CD8-positive, alpha-beta memory T cell (primary cell): ENCODE measurements at regions not wholly inside any gene's neighbourhood (a gene's known extent, or its start where the extent isn't known, plus 50 kb on each side); places are given as distances from the start of the nearest gene placed in this dataset.
"Not testable (repeated sequence)": the region's sequence is repeated elsewhere in the genome, so short reads cannot be mapped to it uniquely, and the experiment has no call there.

Experiments
- CTCF ChIA-PET: fragments of 350-600 bp; sonication (Branson Sonifier 250); formaldehyde crosslinking; loops from one replicate; lab custom pipeline; 2021; ENCODE audit warnings: antibody characterized with exemption; lab: Charles Lee
- POLR2A ChIA-PET: fragments of 350-600 bp; sonication (Branson Sonifier 250); formaldehyde crosslinking; loops from one replicate; lab custom pipeline; 2021; ENCODE audit warnings: antibody characterized with exemption; lab: Charles Lee
- DNase-seq, 5 donors: peaks; one replicate each; pipeline versions ENCODE4 v3.0.0 to v3.0.0-alpha.2; 2020 to 2022; ENCODE audit warnings: mixed read lengths in 1 of 5
- H3K27ac ChIP-seq: one replicate; pipeline ENCODE4 v1.7.0; 2013; ENCODE audit warnings: low read depth, mild to moderate bottlenecking, low read length, moderate library complexity
- H3K27me3 ChIP-seq: 2 replicates; pipeline ENCODE4 v1.7.0; 2013; ENCODE audit warnings: low read length, mild to moderate bottlenecking; ENCODE audit not compliant: insufficient read depth, poor library complexity, severe bottlenecking
- H3K36me3 ChIP-seq: 2 replicates; pipeline ENCODE4 v1.7.0; 2013; ENCODE audit warnings: mild to moderate bottlenecking, low read length, moderate library complexity; ENCODE audit not compliant: insufficient read depth
- H3K4me1 ChIP-seq: 2 replicates; pipeline ENCODE4 v1.7.0; 2013; ENCODE audit warnings: mild to moderate bottlenecking, low read length, moderate library complexity; ENCODE audit not compliant: insufficient read depth
- H3K4me3 ChIP-seq: 2 replicates; pipeline ENCODE4 v1.7.0; 2013; ENCODE audit warnings: mild to moderate bottlenecking, low read length
- H3K9me3 ChIP-seq: 2 replicates; pipeline ENCODE4 v1.7.0; 2013; ENCODE audit warnings: mild to moderate bottlenecking, low read length
- H3K27ac Mint-ChIP-seq, 8 donors: one replicate each; pipeline ENCODE4 v1.8.0; 2020 to 2021; ENCODE audit warnings: mixed read lengths in 8 of 8, mild to moderate bottlenecking in 6 of 8, inconsistent platforms in 3 of 8, moderate library complexity in 3 of 8
- H3K27me3 Mint-ChIP-seq, 2 donors: one replicate each; pipeline ENCODE4 v1.8.0; 2020 to 2021; ENCODE audit warnings: mixed read lengths in 2 of 2, mild to moderate bottlenecking in 1 of 2, moderate library complexity in 1 of 2
- H3K36me3 Mint-ChIP-seq, 3 donors: one replicate each; pipeline ENCODE4 v1.8.0; 2020 to 2021; ENCODE audit warnings: mixed read lengths in 3 of 3, inconsistent platforms in 1 of 3, mild to moderate bottlenecking in 1 of 3
- H3K4me1 Mint-ChIP-seq, 3 donors: one replicate each; pipeline ENCODE4 v1.8.0; 2020 to 2021; ENCODE audit warnings: mixed read lengths in 3 of 3, inconsistent platforms in 1 of 3, mild to moderate bottlenecking in 1 of 3
- H3K4me3 Mint-ChIP-seq, 7 donors: one replicate each; pipeline ENCODE4 v1.8.0; 2020 to 2021; ENCODE audit warnings: mixed read lengths in 7 of 7, mild to moderate bottlenecking in 6 of 7, moderate library complexity in 4 of 7, inconsistent platforms in 2 of 7
- H3K9me3 Mint-ChIP-seq, 5 donors: one replicate each; pipeline ENCODE4 v1.8.0; 2020 to 2022; ENCODE audit warnings: mixed read lengths in 5 of 5, mild to moderate bottlenecking in 3 of 5, moderate library complexity in 2 of 5, inconsistent platforms in 1 of 5

GRCh38 chr12:74033531-74033930, 504.1 kb upstream of the ATXN7L3B start:
- Mint-ChIP-seq H3K27me3 (peaks cover 0 to 2% of the 10 kb centered on the region in 2 donors), H3K27ac (no peak overlapping the region), H3K4me1 (no peaks in the 10 kb centered on the region), H3K9me3 (peaks cover 0 to 7% (median 4%) of the 10 kb centered on the region in 5 donors), H3K4me3 (no peak overlapping the region), H3K36me3 (no peaks in the 10 kb centered on the region)
- POLR2A ChIA-PET: no interaction called here
- H3K27ac ChIP-seq: no peak overlapping the region
- H3K27me3 ChIP-seq: no peaks in the 10 kb centered on the region
- CTCF ChIA-PET: no interaction called here
- H3K4me3 ChIP-seq: no peak overlapping the region
- no peaks in the 10 kb centered on the region for H3K9me3 ChIP-seq
- H3K4me1 ChIP-seq: no peaks in the 10 kb centered on the region
- H3K36me3 ChIP-seq: no peaks in the 10 kb centered on the region
- no peak for DNase-seq

GRCh38 chr12:74039138-74039537, 498.5 kb upstream of the ATXN7L3B start:
- H3K4me1 ChIP-seq, DNase-seq, H3K27ac Mint-ChIP-seq, H3K27ac ChIP-seq, H3K27me3 ChIP-seq, H3K36me3 ChIP-seq, CTCF ChIA-PET, H3K36me3 Mint-ChIP-seq, H3K4me3 ChIP-seq, H3K9me3 ChIP-seq, H3K4me1 Mint-ChIP-seq, POLR2A ChIA-PET, H3K27me3 Mint-ChIP-seq: not testable (repeated sequence)
- peaks cover 0 to 10% (median 5%) of the 10 kb centered on the region in 5 donors for H3K9me3 Mint-ChIP-seq
- peak overlapping the region in 1 of 7 donors; percentile 77 for H3K4me3 Mint-ChIP-seq

GRCh38 chr12:74043343-74043742, 494.3 kb upstream of the ATXN7L3B start:
- H3K36me3 Mint-ChIP-seq: no peaks in the 10 kb centered on the region
- no peaks in the 10 kb centered on the region for H3K27me3 ChIP-seq
- ChIA-PET CTCF (no interaction called here), POLR2A (no interaction called here)
- H3K27ac Mint-ChIP-seq: no peak overlapping the region
- DNase-seq: no peak
- H3K9me3 Mint-ChIP-seq: peaks cover 0 to 7% (median 3%) of the 10 kb centered on the region in 5 donors
- no peak overlapping the region for H3K4me3 Mint-ChIP-seq
- H3K27me3 Mint-ChIP-seq: no peaks in the 10 kb centered on the region
- H3K4me1 Mint-ChIP-seq: no peaks in the 10 kb centered on the region
- no peaks in the 10 kb centered on the region for H3K9me3 ChIP-seq
- no peaks in the 10 kb centered on the region for H3K36me3 ChIP-seq
- H3K27ac ChIP-seq: no peak overlapping the region
- H3K4me3 ChIP-seq: no peak overlapping the region
- H3K4me1 ChIP-seq: no peaks in the 10 kb centered on the region

GRCh38 chr12:74049348-74049747, 488.3 kb upstream of the ATXN7L3B start:
- no peaks in the 10 kb centered on the region for H3K36me3 ChIP-seq
- H3K9me3 ChIP-seq: no peaks in the 10 kb centered on the region
- H3K9me3 Mint-ChIP-seq: peaks cover 0 to 11% (median 4%) of the 10 kb centered on the region in 5 donors
- no peak overlapping the region for H3K4me3 Mint-ChIP-seq
- H3K27ac Mint-ChIP-seq: no peak overlapping the region
- no peak overlapping the region for H3K4me3 ChIP-seq
- no peaks in the 10 kb centered on the region for H3K27me3 Mint-ChIP-seq
- H3K27ac ChIP-seq: no peak overlapping the region
- H3K4me1 ChIP-seq: no peaks in the 10 kb centered on the region
- H3K36me3 Mint-ChIP-seq: no peaks in the 10 kb centered on the region
- CTCF ChIA-PET: no interaction called here
- POLR2A ChIA-PET: no interaction called here
- DNase-seq: no peak
- H3K4me1 Mint-ChIP-seq: no peaks in the 10 kb centered on the region
- H3K27me3 ChIP-seq: no peaks in the 10 kb centered on the region

- Mint-ChIP-seq H3K27ac (no peak overlapping the region), H3K4me1 (no peaks in the 10 kb centered on the region), H3K4me3 (no peak overlapping the region), H3K9me3 (peaks cover 0 to 11% (median 4%) of the 10 kb centered on the region in 5 donors), H3K27me3 (no peaks in the 10 kb centered on the region), H3K36me3 (no peaks in the 10 kb centered on the region)
- DNase-seq: no peak
- H3K9me3 ChIP-seq: no peaks in the 10 kb centered on the region
- POLR2A ChIA-PET: no interaction called here
- CTCF ChIA-PET: no interaction called here
- no peaks in the 10 kb centered on the region for H3K27me3 ChIP-seq
- no peak overlapping the region for H3K27ac ChIP-seq
- H3K36me3 ChIP-seq: no peaks in the 10 kb centered on the region
- no peak overlapping the region for H3K4me3 ChIP-seq
- H3K4me1 ChIP-seq: no peaks in the 10 kb centered on the region
These were observed 485.8 kb upstream of the ATXN7L3B start for GRCh38 chr12:74051848-74052247.

GRCh38 chr12:74066476-74066875, 471.2 kb upstream of the ATXN7L3B start:
- Histone ChIP-seq H3K9me3 (no peaks in the 10 kb centered on the region), H3K27ac (no peak overlapping the region), H3K27me3 (no peaks in the 10 kb centered on the region), H3K4me1 (no peaks in the 10 kb centered on the region), H3K36me3 (no peaks in the 10 kb centered on the region), H3K4me3 (no peak overlapping the region)
- no peaks in the 10 kb centered on the region for H3K4me1 Mint-ChIP-seq
- ChIA-PET CTCF (no interaction called here), POLR2A (no interaction called here)
- H3K9me3 Mint-ChIP-seq: peaks cover 5 to 26% (median 13%) of the 10 kb centered on the region in 5 donors
- H3K36me3 Mint-ChIP-seq: no peaks in the 10 kb centered on the region
- no peak overlapping the region for H3K27ac Mint-ChIP-seq
- no peak overlapping the region for H3K4me3 Mint-ChIP-seq
- no peak for DNase-seq
- H3K27me3 Mint-ChIP-seq: peaks cover 0 to 1% of the 10 kb centered on the region in 2 donors

- ChIA-PET CTCF (no interaction called here), POLR2A (no interaction called here)
- no peak overlapping the region for H3K27ac Mint-ChIP-seq
- H3K9me3 Mint-ChIP-seq: peaks cover 6 to 16% (median 13%) of the 10 kb centered on the region in 5 donors
- no peaks in the 10 kb centered on the region for H3K27me3 Mint-ChIP-seq
- H3K27me3 ChIP-seq: no peaks in the 10 kb centered on the region
- no peak overlapping the region for H3K27ac ChIP-seq
- H3K36me3 ChIP-seq: no peaks in the 10 kb centered on the region
- H3K4me1 Mint-ChIP-seq: no peaks in the 10 kb centered on the region
- no peak overlapping the region for H3K4me3 Mint-ChIP-seq
- H3K4me1 ChIP-seq: no peaks in the 10 kb centered on the region
- H3K36me3 Mint-ChIP-seq: no peaks in the 10 kb centered on the region
- H3K9me3 ChIP-seq: no peaks in the 10 kb centered on the region
- DNase-seq: no peak
- H3K4me3 ChIP-seq: no peak overlapping the region
These were observed 466.5 kb upstream of the ATXN7L3B start for GRCh38 chr12:74071182-74071581.

GRCh38 chr12:74076918-74077317, 460.7 kb upstream of the ATXN7L3B start:
- Mint-ChIP-seq H3K27ac (no peak overlapping the region), H3K4me1 (no peaks in the 10 kb centered on the region), H3K4me3 (no peak overlapping the region), H3K27me3 (no peaks in the 10 kb centered on the region), H3K36me3 (no peaks in the 10 kb centered on the region), H3K9me3 (peaks cover 0 to 5% (median 3%) of the 10 kb centered on the region in 5 donors)
- POLR2A ChIA-PET: no interaction called here
- Histone ChIP-seq H3K4me1 (no peaks in the 10 kb centered on the region), H3K4me3 (no peak overlapping the region), H3K9me3 (no peaks in the 10 kb centered on the region), H3K36me3 (no peaks in the 10 kb centered on the region), H3K27ac (no peak overlapping the region), H3K27me3 (no peaks in the 10 kb centered on the region)
- CTCF ChIA-PET: no interaction called here
- no peak for DNase-seq

GRCh38 chr12:74105434-74105833, 432.2 kb upstream of the ATXN7L3B start:
- Histone ChIP-seq H3K27me3 (no peaks in the 10 kb centered on the region), H3K27ac (no peak overlapping the region), H3K4me3 (no peak overlapping the region), H3K36me3 (no peaks in the 10 kb centered on the region), H3K4me1 (no peaks in the 10 kb centered on the region), H3K9me3 (no peaks in the 10 kb centered on the region)
- ChIA-PET POLR2A (no interaction called here), CTCF (no interaction called here)
- no peak overlapping the region for H3K4me3 Mint-ChIP-seq
- H3K36me3 Mint-ChIP-seq: no peaks in the 10 kb centered on the region
- no peak for DNase-seq
- H3K27me3 Mint-ChIP-seq: no peaks in the 10 kb centered on the region
- no peak overlapping the region for H3K27ac Mint-ChIP-seq
- H3K9me3 Mint-ChIP-seq: peaks cover 0 to 7% (median 0%) of the 10 kb centered on the region in 5 donors
- H3K4me1 Mint-ChIP-seq: no peaks in the 10 kb centered on the region
